NCI-H2171 (cell line): ENCODE measurements at regions not wholly inside any gene's neighbourhood (a gene's known extent, or its start where the extent isn't known, plus 50 kb on each side); places are given as distances from the start of the nearest gene placed in this dataset.
"Not testable (repeated sequence)": the region's sequence is repeated elsewhere in the genome, so short reads cannot be mapped to it uniquely, and the experiment has no call there.

Experiments used
- DNase-seq: peaks from one replicate; lab custom pipeline; 2025; lab: John Stamatoyannopoulos, UW

- DNase-seq, result no peak
These were observed 1879.2 kb upstream of the CDH9 start for GRCh38 chr5:28917631-28918030.

GRCh38 chr5:28914297-28914696 is 1875.9 kb upstream of the CDH9 start:
- DNase-seq, result no peak

GRCh38 chr5:28903643-28904042 is 1865.3 kb upstream of the CDH9 start:
- DNase-seq, result no peak

- no peak for DNase-seq
These were observed 1858.6 kb upstream of the CDH9 start for GRCh38 chr5:28896949-28897348.

GRCh38 chr5:28880936-28881335 is 1842.5 kb upstream of the CDH9 start:
- DNase-seq, result no peak

GRCh38 chr5:28877050-28877449 is 1838.7 kb upstream of the CDH9 start:
- DNase-seq, result no peak

- DNase-seq, result no peak
These were observed 1825.6 kb upstream of the CDH9 start for GRCh38 chr5:28864006-28864405.

GRCh38 chr5:28862860-28863196 is 1824.4 kb upstream of the CDH9 start:
- no peak for DNase-seq

GRCh38 chr5:28862137-28862859 is 1823.9 kb upstream of the CDH9 start:
- DNase-seq, result no peak

GRCh38 chr5:28855626-28856025 is 1817.2 kb upstream of the CDH9 start:
- DNase-seq, result no peak

GRCh38 chr5:28850320-28850921 is 1812.0 kb upstream of the CDH9 start:
- DNase-seq, result no peak

- DNase-seq, result no peak
These were observed 1792.7 kb upstream of the CDH9 start for GRCh38 chr5:28831042-28831441.

- DNase-seq, result no peak
These were observed 1784.8 kb upstream of the CDH9 start for GRCh38 chr5:28823231-28823630.

GRCh38 chr5:28822071-28822470 is 1783.7 kb upstream of the CDH9 start:
- no peak for DNase-seq

- no peak for DNase-seq
These were observed 1772.4 kb upstream of the CDH9 start for GRCh38 chr5:28810751-28811136.

- DNase-seq, result no peak
These were observed 1771.7 kb upstream of the CDH9 start for GRCh38 chr5:28809811-28810750.

GRCh38 chr5:28808967-28809810 is 1770.8 kb upstream of the CDH9 start:
- no peak for DNase-seq

GRCh38 chr5:28807195-28807729 is 1768.9 kb upstream of the CDH9 start:
- no peak for DNase-seq

- DNase-seq, result not testable (repeated sequence)
These were observed 1760.6 kb upstream of the CDH9 start for GRCh38 chr5:28799035-28799434.

GRCh38 chr5:28788954-28789353 is 1750.6 kb upstream of the CDH9 start:
- no peak for DNase-seq

- DNase-seq, result no peak
These were observed 1741.8 kb upstream of the CDH9 start for GRCh38 chr5:28780083-28780692.
